Left ventricle myocardium inferior (tissue), 1 donor: ENCODE measurements at regions not wholly inside any gene's neighbourhood (a gene's known extent, or its start where the extent isn't known, plus 50 kb on each side); places are given as distances from the start of the nearest gene placed in this dataset.

Experiments
- DNase-seq: peaks from one replicate; pipeline ENCODE4 v3.0.0-alpha.2; 2020
- H3K27ac ChIP-seq: fragments of 200-600 bp; replicated peaks from 2 replicates; pipeline ENCODE4 v1.8.0; 2021
- H3K27me3 ChIP-seq: fragments of 200-600 bp; 2 replicates; pipeline ENCODE4 v1.8.0; 2021; ENCODE audit warnings: low read depth
- H3K36me3 ChIP-seq: fragments of 200-600 bp; 2 replicates; pipeline ENCODE4 v1.8.0; 2021
- H3K4me1 ChIP-seq: fragments of 200-600 bp; 2 replicates; pipeline ENCODE4 v1.8.0; 2021
- H3K4me3 ChIP-seq: fragments of 200-600 bp; 2 replicates; pipeline ENCODE4 v1.8.0; 2021; ENCODE audit warnings: mild to moderate bottlenecking, moderate library complexity
- H3K9me3 ChIP-seq: fragments of 200-600 bp; replicated peaks from 2 replicates; pipeline ENCODE4 v1.8.0; 2021
- intact Hi-C: fragments of 100-400 bp; cut with micrococcal nuclease; formaldehyde crosslinking; loops from one replicate; pipeline ENCODE4 v1.11.0; 2022
- TF ChIP-seq, protein P1 (sequence below): fragments of 200-600 bp; IDR thresholded peaks from 2 replicates; pipeline ENCODE4 v1.8.0; 2021; ENCODE audit warnings: antibody characterized with exemption, mild to moderate bottlenecking, borderline replicate concordance
- donor health status: DM: no; HTN: yes; CAD: no; lungs with severe emphysema.

DNA sequence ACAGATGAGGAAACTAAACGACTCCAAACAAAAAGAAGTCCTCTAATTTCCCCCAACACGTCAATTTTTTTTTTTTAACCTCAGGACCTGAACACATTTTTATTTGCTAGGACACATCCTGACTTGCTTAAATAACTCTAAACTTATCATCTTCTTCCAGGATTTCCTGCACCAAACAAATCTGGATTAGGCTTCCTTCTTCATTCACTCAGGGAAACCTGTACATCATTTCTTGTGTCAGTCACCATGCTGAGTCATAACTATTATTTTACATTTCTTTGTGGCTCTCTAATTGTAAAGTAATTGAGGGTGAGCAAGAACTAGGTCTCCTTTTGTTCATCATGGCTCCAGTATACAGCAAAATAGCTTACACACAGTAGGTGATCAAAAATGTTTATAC lies 433.4 kb upstream of the GBE1 start:
- H3K9me3 ChIP-seq = peaks cover 3% of the 10 kb centered on the region
- no peaks in the 10 kb centered on the region for H3K36me3 ChIP-seq
- H3K4me1 ChIP-seq = no peaks in the 10 kb centered on the region
- intact Hi-C loops = no loop called here
- H3K27ac ChIP-seq = no peak overlapping the region
- no peaks in the 10 kb centered on the region for H3K27me3 ChIP-seq
- DNase-seq = no peak
- H3K4me3 ChIP-seq = no peak overlapping the region
- TF ChIP-seq, protein P1, sequence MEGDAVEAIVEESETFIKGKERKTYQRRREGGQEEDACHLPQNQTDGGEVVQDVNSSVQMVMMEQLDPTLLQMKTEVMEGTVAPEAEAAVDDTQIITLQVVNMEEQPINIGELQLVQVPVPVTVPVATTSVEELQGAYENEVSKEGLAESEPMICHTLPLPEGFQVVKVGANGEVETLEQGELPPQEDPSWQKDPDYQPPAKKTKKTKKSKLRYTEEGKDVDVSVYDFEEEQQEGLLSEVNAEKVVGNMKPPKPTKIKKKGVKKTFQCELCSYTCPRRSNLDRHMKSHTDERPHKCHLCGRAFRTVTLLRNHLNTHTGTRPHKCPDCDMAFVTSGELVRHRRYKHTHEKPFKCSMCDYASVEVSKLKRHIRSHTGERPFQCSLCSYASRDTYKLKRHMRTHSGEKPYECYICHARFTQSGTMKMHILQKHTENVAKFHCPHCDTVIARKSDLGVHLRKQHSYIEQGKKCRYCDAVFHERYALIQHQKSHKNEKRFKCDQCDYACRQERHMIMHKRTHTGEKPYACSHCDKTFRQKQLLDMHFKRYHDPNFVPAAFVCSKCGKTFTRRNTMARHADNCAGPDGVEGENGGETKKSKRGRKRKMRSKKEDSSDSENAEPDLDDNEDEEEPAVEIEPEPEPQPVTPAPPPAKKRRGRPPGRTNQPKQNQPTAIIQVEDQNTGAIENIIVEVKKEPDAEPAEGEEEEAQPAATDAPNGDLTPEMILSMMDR = no peak

DNA sequence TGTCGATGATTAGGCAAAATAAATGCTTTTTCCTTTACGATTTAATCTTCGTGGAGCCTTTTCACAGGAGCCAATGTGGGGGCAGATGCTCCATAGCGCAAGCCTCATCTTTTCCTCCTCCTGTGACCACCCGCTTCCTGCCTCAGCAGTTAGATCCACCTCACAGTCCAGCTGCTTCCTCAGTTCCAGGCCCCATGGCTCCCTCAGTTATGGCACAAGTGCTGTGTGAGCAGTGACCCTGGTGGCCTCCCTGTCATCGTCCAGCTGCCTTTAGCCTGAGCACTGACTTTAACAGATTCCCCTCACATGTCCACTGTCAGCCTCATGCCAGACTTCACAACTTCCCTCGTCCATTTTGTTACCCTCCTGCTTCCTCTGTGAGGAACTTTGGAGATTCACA lies 424.6 kb upstream of the GBE1 start:
- DNase-seq = no peak
- no peak overlapping the region for H3K4me3 ChIP-seq
- no peaks in the 10 kb centered on the region for H3K27me3 ChIP-seq
- peaks cover 3% of the 10 kb centered on the region for H3K9me3 ChIP-seq
- TF ChIP-seq, protein P1 = no peak
- H3K4me1 ChIP-seq = no peaks in the 10 kb centered on the region
- intact Hi-C loops = no loop called here
- H3K27ac ChIP-seq = no peak overlapping the region
- no peaks in the 10 kb centered on the region for H3K36me3 ChIP-seq

DNA sequence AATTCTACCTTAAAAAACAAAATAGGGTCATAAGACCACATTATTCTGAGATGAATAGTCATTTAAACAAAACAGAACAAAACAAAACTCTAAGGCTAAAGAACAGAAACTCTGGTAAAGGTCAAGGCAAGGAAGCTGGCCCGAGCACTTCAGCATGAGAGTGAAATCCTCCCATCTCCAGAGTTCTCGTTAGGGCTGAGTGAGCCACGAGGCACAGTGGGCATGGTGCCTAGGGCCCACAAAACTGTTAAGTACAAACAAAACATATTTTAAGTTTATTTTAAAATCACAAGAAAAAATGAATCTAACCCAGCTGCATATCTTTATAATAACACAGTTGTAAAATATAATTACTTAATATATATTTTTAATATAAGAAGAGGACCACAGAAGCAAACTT lies 417.8 kb upstream of the GBE1 start:
- Histone ChIP-seq H3K9me3 (no peaks in the 10 kb centered on the region), H3K4me1 (no peaks in the 10 kb centered on the region), H3K27me3 (no peaks in the 10 kb centered on the region), H3K4me3 (no peak overlapping the region), H3K36me3 (no peaks in the 10 kb centered on the region), H3K27ac (no peak overlapping the region)
- no peak for DNase-seq
- TF ChIP-seq, protein P1 = no peak
- intact Hi-C loops = no loop called here

DNA sequence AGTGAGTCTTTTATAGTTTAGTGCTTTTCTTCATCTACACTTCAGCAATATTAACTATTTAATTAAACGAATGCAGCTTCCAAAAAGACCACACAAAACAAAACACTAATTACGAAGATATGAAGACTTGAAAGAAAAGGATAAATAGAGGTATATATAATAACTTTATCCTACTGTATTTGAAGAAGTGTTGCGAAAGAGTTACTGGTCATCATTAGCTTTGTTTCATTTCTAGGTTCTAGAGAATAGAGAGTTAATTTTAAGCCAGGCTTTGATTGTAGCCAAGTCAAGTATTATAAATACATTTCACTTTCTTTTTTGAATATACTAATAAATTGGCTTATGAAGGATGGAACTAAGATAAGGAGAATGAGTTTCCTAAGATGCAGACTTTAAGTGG lies 416.8 kb upstream of the GBE1 start:
- no peaks in the 10 kb centered on the region for H3K36me3 ChIP-seq
- no peaks in the 10 kb centered on the region for H3K4me1 ChIP-seq
- TF ChIP-seq, protein P1 = no peak
- intact Hi-C loops = no loop called here
- no peaks in the 10 kb centered on the region for H3K27me3 ChIP-seq
- no peak for DNase-seq
- H3K4me3 ChIP-seq = no peak overlapping the region
- H3K9me3 ChIP-seq = no peaks in the 10 kb centered on the region
- H3K27ac ChIP-seq = no peak overlapping the region

DNA sequence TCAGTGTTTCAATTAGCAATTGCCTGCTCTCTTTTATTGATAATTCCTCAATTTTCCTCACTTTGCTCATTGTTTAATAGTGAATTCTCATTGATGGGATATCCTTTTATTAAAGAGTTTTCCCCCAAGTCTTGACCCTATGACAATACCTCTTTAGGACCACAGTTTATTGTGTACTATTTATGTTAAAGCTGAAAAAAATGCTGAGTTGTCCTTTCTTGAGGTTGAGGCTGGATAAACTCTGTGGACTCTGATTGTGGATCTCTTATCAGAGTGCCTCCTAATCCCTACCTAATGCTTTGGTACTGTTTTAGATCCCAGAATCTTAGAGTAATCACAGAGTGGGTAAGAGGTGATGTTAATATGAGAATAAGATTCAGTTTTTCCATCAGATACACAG lies 416.3 kb upstream of the GBE1 start:
- no peaks in the 10 kb centered on the region for H3K4me1 ChIP-seq
- no peak for DNase-seq
- intact Hi-C loops = no loop called here
- H3K4me3 ChIP-seq = no peak overlapping the region
- H3K36me3 ChIP-seq = no peaks in the 10 kb centered on the region
- no peaks in the 10 kb centered on the region for H3K27me3 ChIP-seq
- H3K9me3 ChIP-seq = no peaks in the 10 kb centered on the region
- TF ChIP-seq, protein P1 = no peak
- H3K27ac ChIP-seq = no peak overlapping the region

DNA sequence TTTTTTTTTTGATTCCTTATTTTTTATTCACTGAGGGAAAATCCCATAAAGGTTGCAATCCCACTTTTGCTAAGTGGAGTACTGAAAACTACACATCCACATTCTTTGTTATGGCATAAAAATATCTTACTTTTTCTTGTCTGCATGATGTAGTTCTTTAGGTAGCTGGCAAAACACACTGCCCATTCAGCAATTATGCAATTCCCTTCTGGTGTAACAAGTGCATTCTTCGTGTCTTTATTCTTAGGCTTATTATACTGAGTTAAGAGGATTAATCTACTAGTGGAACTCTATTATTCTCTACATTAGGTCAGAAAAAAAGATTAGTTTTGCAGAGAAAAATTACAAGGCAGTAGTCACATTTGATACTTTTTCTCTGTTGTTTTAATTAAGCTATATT lies 403.8 kb upstream of the GBE1 start:
- intact Hi-C loops = no loop called here
- no peak overlapping the region for H3K27ac ChIP-seq
- H3K4me1 ChIP-seq = no peaks in the 10 kb centered on the region
- no peaks in the 10 kb centered on the region for H3K9me3 ChIP-seq
- no peaks in the 10 kb centered on the region for H3K27me3 ChIP-seq
- H3K4me3 ChIP-seq = no peak overlapping the region
- no peaks in the 10 kb centered on the region for H3K36me3 ChIP-seq
- TF ChIP-seq, protein P1 = no peak
- no peak for DNase-seq
